ENCODE measurements at regions not wholly inside any gene's neighbourhood (a gene's known extent, or its start where the extent isn't known, plus 50 kb on each side); places are given as distances from the start of the nearest gene placed in this dataset.

- intact Hi-C loops (cut with micrococcal nuclease): no loop called here
Measured at GRCh38 chr9:107636571-107637381, 147.2 kb upstream of the KLF4 start.

GRCh38 chr9:107635803-107636174 is 146.2 kb upstream of the KLF4 start:
- intact Hi-C loops (cut with micrococcal nuclease): no loop called here

GRCh38 chr9:107635101-107635802 is 145.7 kb upstream of the KLF4 start:
- intact Hi-C loops (cut with micrococcal nuclease): no loop called here

GRCh38 chr9:107633406-107633805 is 143.8 kb upstream of the KLF4 start:
- intact Hi-C loops (cut with micrococcal nuclease): no loop called here

- intact Hi-C loops (cut with micrococcal nuclease): no loop called here
Measured at GRCh38 chr9:107632661-107633060, 143.1 kb upstream of the KLF4 start.

GRCh38 chr9:107632216-107632615 is 142.6 kb upstream of the KLF4 start:
- intact Hi-C loops (cut with micrococcal nuclease): no loop called here

GRCh38 chr9:107631788-107632187 is 142.2 kb upstream of the KLF4 start:
- intact Hi-C loops (cut with micrococcal nuclease): no loop called here

GRCh38 chr9:107630156-107630555 is 140.6 kb upstream of the KLF4 start:
- intact Hi-C loops (cut with micrococcal nuclease): no loop called here

GRCh38 chr9:107628444-107628843 is 138.9 kb upstream of the KLF4 start:
- intact Hi-C loops (cut with micrococcal nuclease): no loop called here

- intact Hi-C loops (cut with micrococcal nuclease): no loop called here
Measured at GRCh38 chr9:107627781-107628180, 138.2 kb upstream of the KLF4 start.

- intact Hi-C loops (cut with micrococcal nuclease): no loop called here
Measured at GRCh38 chr9:107626118-107626517, 136.5 kb upstream of the KLF4 start.

- intact Hi-C loops (cut with micrococcal nuclease): no loop called here
Measured at GRCh38 chr9:107625383-107625984, 135.9 kb upstream of the KLF4 start.

- intact Hi-C loops (cut with micrococcal nuclease): no loop called here
Measured at GRCh38 chr9:107624234-107624948, 134.8 kb upstream of the KLF4 start.

- intact Hi-C loops (cut with micrococcal nuclease): no loop called here
Measured at GRCh38 chr9:107621436-107621835, 131.9 kb upstream of the KLF4 start.

GRCh38 chr9:107620801-107621200 is 131.2 kb upstream of the KLF4 start:
- intact Hi-C loops (cut with micrococcal nuclease): no loop called here

- intact Hi-C loops (cut with micrococcal nuclease): no loop called here
Measured at GRCh38 chr9:107620236-107620635, 130.7 kb upstream of the KLF4 start.

- intact Hi-C loops (cut with micrococcal nuclease): no loop called here
Measured at GRCh38 chr9:107615321-107615720, 125.8 kb upstream of the KLF4 start.

GRCh38 chr9:107614765-107615164 is 125.2 kb upstream of the KLF4 start:
- intact Hi-C loops (cut with micrococcal nuclease): no loop called here

GRCh38 chr9:107613321-107613720 is 123.8 kb upstream of the KLF4 start:
- intact Hi-C loops (cut with micrococcal nuclease): no loop called here

- intact Hi-C loops (cut with micrococcal nuclease): no loop called here
Measured at GRCh38 chr9:107612136-107612535, 122.6 kb upstream of the KLF4 start.

GRCh38 chr9:107609547-107609946 is 120.0 kb upstream of the KLF4 start:
- intact Hi-C loops (cut with micrococcal nuclease): no loop called here

Data from T-helper 2 cell treated with Interferon-gamma antibody and Interleukin-4, amounts not matched to agents 100 ng/mL and 5 ng/mL, for 36 hours (primary cell).